Heart right ventricle (tissue), 16 donors: ENCODE measurements at regions not wholly inside any gene's neighbourhood (a gene's known extent, or its start where the extent isn't known, plus 50 kb on each side); places are given as distances from the start of the nearest gene placed in this dataset.

Experiments
- ATAC-seq, 8 donors: fragments of 200-7000 bp; cut with Tn5 transposase; one replicate each; pipeline ENCODE4 v1.9.1; 2020; ENCODE audit warnings: mild to moderate bottlenecking in 8 of 8, moderate library complexity in 8 of 8, moderate number of reproducible peaks in 1 of 8
- DNase-seq, 2 donors: peaks; one replicate each; pipeline ENCODE4 v3.0.0-alpha.2; 2020
- H3K27ac ChIP-seq, 10 donors: fragments of 200-600 bp; sonication (generic) in 2 of 10; one replicate each; pipeline versions ENCODE4 v1.5.0 to v1.8.0; 2020 to 2022; ENCODE audit warnings: mild to moderate bottlenecking in 3 of 10
- H3K27me3 ChIP-seq, 7 donors: fragments of 200-600 bp; one replicate each; pipeline ENCODE4 v1.8.0; 2021 to 2022; ENCODE audit warnings: mild to moderate bottlenecking in 2 of 7
- H3K36me3 ChIP-seq, 9 donors: fragments of 200-600 bp; sonication (generic) in 1 of 9; one replicate each; pipeline versions ENCODE4 v1.5.0 to v1.8.0; 2020 to 2022; ENCODE audit warnings: mild to moderate bottlenecking in 2 of 9
- H3K4me1 ChIP-seq, 9 donors: fragments of 200-600 bp; sonication (generic) in 1 of 9; one replicate each; pipeline versions ENCODE4 v1.5.0 to v1.8.0; 2020 to 2022; ENCODE audit warnings: mild to moderate bottlenecking in 4 of 9
- H3K4me3 ChIP-seq, 10 donors: fragments of 200-600 bp; sonication (generic) in 2 of 10; one replicate each; pipeline versions ENCODE4 v1.5.0 to v1.8.0; 2020 to 2022; ENCODE audit warnings: mild to moderate bottlenecking in 7 of 10, moderate library complexity in 2 of 10
- H3K9me3 ChIP-seq, 11 donors: fragments of 200-600 bp in 10 of 11; sonication (generic) in 2 of 11; one replicate each; pipeline versions ENCODE4 v1.5.0 to v1.8.0; 2013 to 2022; ENCODE audit warnings: mild to moderate bottlenecking in 2 of 11, control low read depth in 1 of 11, moderate library complexity in 1 of 11
- CTCF ChIP-seq, 9 donors: fragments of 200-600 bp; sonication (generic) in 2 of 9; IDR thresholded peaks; one replicate each; pipeline versions ENCODE4 v1.5.0 to v1.8.0; 2021 to 2022; ENCODE audit warnings: antibody characterized with exemption in 9 of 9, mild to moderate bottlenecking in 5 of 9, moderate library complexity in 1 of 9
- WGBS, 2 donors: extraction: QIAGEN DNeasy Blood & Tissue Kit; methylation state at CpG; one replicate each; pipeline ENCODE4 v1.1.7; 2013; ENCODE audit warnings: inconsistent platforms in 1 of 2; 5-methylcytosine and 5-hydroxymethylcytosine counted together
- intact Hi-C, 10 donors: fragments of 100-400 bp; cut with DNase I; formaldehyde crosslinking; loops; one replicate each; pipeline versions ENCODE4 v1.11.1 to v1.14.2; 2022
- donor health status: Arrhythmogenic right ventricular cardiomyopathy.
- donor health status: ischemic (EF 13 %, LVEDD 7.1; RV severe dilation, severe dysfunction).
- donor health status: healthy with polysubstance abuse.
- donor health status: DM: no; HTN: yes; CAD: no.
- donor health status: DM: no; HTN: no; CAD: no.
- donor health status: ischemic (EF 25% LVEDD 6.9; RV normal size, moderate dysfunction).
- donor health status: ischemic (EF 25% LVEDD 5.7; RV mildly dilated, moderate dysfunction).
- donor health status: healthy.
- donor health status: DM: yes; HTN: yes; CAD: no.
- donor health status: Ischemic cardiomyopathy.
- donor health status: ischemic (EF 35%, LVEDD 5.7; RV mildly dilated, moderate dysfunction).
- donor health status: nonischemic (EF 11% LVEDD 7.7; RV severe dilation, severe dysfunction).
- donor health status: DM: yes; HTN: yes; CAD: no.
- donor health status: PGD.
- donor health status: ischemic (EF 29% LVEDD 5.4; RV normal size, mild dysfunction).
- donor health status: nonischemic (EF 23%, LVEDD 6.1; RV moderate dilation, normal function).

- H3K27me3 ChIP-seq = peaks cover 0 to 2% (median 0%) of the 10 kb centered on the region in 7 donors
- no peak overlapping the region for H3K27ac ChIP-seq
- no peak overlapping the region for H3K4me3 ChIP-seq
- no peaks in the 10 kb centered on the region for H3K4me1 ChIP-seq
- H3K9me3 ChIP-seq = peaks cover 0 to 3% (median 0%) of the 10 kb centered on the region in 11 donors
- intact Hi-C loops = no loop called here
- 67 to 70% methylated on average over 2 of the region's 2 CpGs for WGBS, 2 donors
- ATAC-seq = no peak
- DNase-seq = no peak
- TF ChIP-seq CTCF (IDR thresholded peaks at IDR 0.05) = no peak
- H3K36me3 ChIP-seq = no peaks in the 10 kb centered on the region
Measured at GRCh38 chr20:52780462-52780861, 191.7 kb upstream of the TSHZ2 start.

- peaks cover 0 to 3% (median 0%) of the 10 kb centered on the region in 11 donors for H3K9me3 ChIP-seq
- WGBS, 2 donors = 88 to 96% methylated on average over 3 of the region's 3 CpGs
- ATAC-seq = no peak
- no peak overlapping the region for H3K27ac ChIP-seq
- intact Hi-C loops = no loop called here
- peaks cover 0 to 5% (median 0%) of the 10 kb centered on the region in 7 donors for H3K27me3 ChIP-seq
- no peak for DNase-seq
- no peak for TF ChIP-seq CTCF (IDR thresholded peaks at IDR 0.05)
- H3K4me3 ChIP-seq = no peak overlapping the region
- H3K4me1 ChIP-seq = no peaks in the 10 kb centered on the region
- H3K36me3 ChIP-seq = no peaks in the 10 kb centered on the region
Measured at GRCh38 chr20:52779125-52779524, 193.0 kb upstream of the TSHZ2 start.

GRCh38 chr20:52777171-52777570, 195.0 kb upstream of the TSHZ2 start:
- H3K36me3 ChIP-seq = no peaks in the 10 kb centered on the region
- H3K4me1 ChIP-seq = no peaks in the 10 kb centered on the region
- peaks cover 0 to 5% (median 0%) of the 10 kb centered on the region in 7 donors for H3K27me3 ChIP-seq
- intact Hi-C loops = no loop called here
- peaks cover 0 to 3% (median 0%) of the 10 kb centered on the region in 11 donors for H3K9me3 ChIP-seq
- no peak for TF ChIP-seq CTCF (IDR thresholded peaks at IDR 0.05)
- H3K4me3 ChIP-seq = no peak overlapping the region
- DNase-seq (no peak), ATAC-seq (no peak)
- 88 to 96% methylated on average over 4 of the region's 4 CpGs for WGBS, 2 donors
- no peak overlapping the region for H3K27ac ChIP-seq

DNA sequence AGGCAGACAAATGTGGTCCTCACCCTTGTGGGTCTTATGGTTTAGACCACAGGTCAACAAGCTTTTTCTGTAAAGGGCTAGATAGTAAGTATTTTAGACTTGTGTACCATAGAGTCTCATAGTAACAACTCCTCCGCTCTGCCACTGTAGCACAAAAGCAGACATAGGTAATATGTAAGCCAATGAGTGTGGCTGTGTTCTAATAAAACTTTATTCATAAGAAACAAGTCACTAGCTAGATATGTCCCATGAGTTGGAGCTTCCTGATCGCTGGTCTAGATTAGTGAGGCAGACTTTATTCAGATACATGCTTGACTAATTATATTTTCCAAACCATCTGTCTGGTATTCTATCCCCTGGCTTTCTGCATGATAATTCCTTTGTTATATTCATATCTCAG, 196.4 kb upstream of the TSHZ2 start:
- no peaks in the 10 kb centered on the region for H3K36me3 ChIP-seq
- no peak for DNase-seq
- peaks cover 0 to 3% (median 0%) of the 10 kb centered on the region in 11 donors for H3K9me3 ChIP-seq
- no peak overlapping the region for H3K27ac ChIP-seq
- peaks cover 0 to 5% (median 0%) of the 10 kb centered on the region in 7 donors for H3K27me3 ChIP-seq
- H3K4me3 ChIP-seq = no peak overlapping the region
- WGBS, 2 donors = 96 to 99% methylated on average over 2 of the region's 2 CpGs
- no peak for TF ChIP-seq CTCF (IDR thresholded peaks at IDR 0.05)
- no peak for ATAC-seq
- intact Hi-C loops = no loop called here
- H3K4me1 ChIP-seq = no peaks in the 10 kb centered on the region
